Breast epithelium (tissue), 3 donors: ENCODE measurements at regions not wholly inside any gene's neighbourhood (a gene's known extent, or its start where the extent isn't known, plus 50 kb on each side); places are given as distances from the start of the nearest gene placed in this dataset.

ENCODE experiments used
- CTCF ChIP-seq, 3 donors: fragments of 450-650 bp; IDR thresholded peaks; one replicate each; pipeline ENCODE4 v1.5.1; 2016 to 2017; ENCODE audit warnings: antibody characterized with exemption in 3 of 3, mild to moderate bottlenecking in 3 of 3, moderate library complexity in 3 of 3
- POLR2A ChIP-seq: fragments of 450-650 bp; IDR thresholded peaks from one replicate; pipeline ENCODE4 v1.6.1; 2016; ENCODE audit warnings: antibody characterized with exemption, mild to moderate bottlenecking, moderate library complexity
- POLR2AphosphoS5 ChIP-seq, 3 donors: sonication (generic); formaldehyde crosslinking; IDR thresholded peaks; one replicate each; pipeline ENCODE4 v1.6.1; 2017; ENCODE audit warnings: antibody characterized with exemption in 3 of 3

GRCh38 chr16:55929181-55929580, 54.0 kb upstream of the CES5A start:
- TF ChIP-seq POLR2A (no peak), CTCF (IDR thresholded peaks at IDR 0.05) (no peak), POLR2AphosphoS5 (IDR thresholded peaks at IDR 0.05) (no peak)
